WTC11 (cell line): ENCODE measurements at regions not wholly inside any gene's neighbourhood (a gene's known extent, or its start where the extent isn't known, plus 50 kb on each side); places are given as distances from the start of the nearest gene placed in this dataset.

ENCODE experiments used
- ATAC-seq: fragments of 200-7000 bp; cut with Tn5 transposase; 2 replicates; pipeline ENCODE4 v1.10.0; 2021; ENCODE audit warnings: mild to moderate bottlenecking, moderate library complexity
- CTCF ChIA-PET: fragments of 300-600 bp; sonication (Branson Sonifier 250); formaldehyde crosslinking; loops from one replicate; lab custom pipeline; 2021; ENCODE audit warnings: antibody characterized with exemption; lab: Charles Lee
- POLR2A ChIA-PET: fragments of 350-600 bp; sonication (Branson Sonifier 250); formaldehyde crosslinking; loops from one replicate; lab custom pipeline; 2021; ENCODE audit warnings: antibody characterized with exemption; lab: Charles Lee
- DNase-seq: peaks from one replicate; pipeline ENCODE4 v3.0.0; 2021; ENCODE audit warnings: low spot score
- H3K27ac Mint-ChIP-seq: 2 replicates; pipeline ENCODE4 v1.8.0; 2021; ENCODE audit warnings: mixed read lengths
- H3K27me3 Mint-ChIP-seq: 2 replicates; pipeline ENCODE4 v1.8.0; 2021; ENCODE audit warnings: low read depth, mild to moderate bottlenecking, moderate library complexity, mixed read lengths
- H3K36me3 Mint-ChIP-seq: 2 replicates; pipeline ENCODE4 v1.8.0; 2021; ENCODE audit warnings: mixed read lengths
- H3K4me1 Mint-ChIP-seq: 2 replicates; pipeline ENCODE4 v1.8.0; 2022; ENCODE audit warnings: mixed read lengths
- H3K4me3 Mint-ChIP-seq: 2 replicates; pipeline ENCODE4 v1.8.0; 2021; ENCODE audit warnings: mild to moderate bottlenecking, moderate library complexity, mixed read lengths
- H3K9me3 Mint-ChIP-seq: 2 replicates; pipeline ENCODE4 v1.8.0; 2021; ENCODE audit warnings: mixed read lengths
- CREM ChIP-seq: sonication (generic); formaldehyde crosslinking; IDR thresholded peaks from 2 replicates; pipeline ENCODE4 v1.8.1; 2022; ENCODE audit warnings: mild to moderate bottlenecking, missing genetic modification reagents, moderate library complexity
- ELF4 ChIP-seq: sonication (generic); formaldehyde crosslinking; IDR thresholded peaks from 2 replicates; pipeline ENCODE4 v1.8.1; 2022; ENCODE audit warnings: low read depth, mild to moderate bottlenecking, moderate library complexity, missing genetic modification reagents
- ESRRA ChIP-seq: sonication (generic); formaldehyde crosslinking; IDR thresholded peaks from 2 replicates; pipeline ENCODE4 v1.8.1; 2022; ENCODE audit warnings: mild to moderate bottlenecking, missing genetic modification reagents, borderline replicate concordance
- GRHL2 ChIP-seq: fragments of 250-450 bp; sonication (Bioruptor Pico); IDR thresholded peaks from 2 replicates; pipeline ENCODE4 v1.8.0; 2022; ENCODE audit warnings: mild to moderate bottlenecking, moderate library complexity; ENCODE audit not compliant: insufficient replicate concordance, severe bottlenecking
- GTF2I ChIP-seq: fragments of 250-450 bp; sonication (Bioruptor Pico); conservative IDR thresholded peaks from 2 replicates; pipeline ENCODE4 v1.4.0; 2021; ENCODE audit warnings: mild to moderate bottlenecking
- HMGA2 ChIP-seq: fragments of 250-450 bp; sonication (Bioruptor Pico); IDR thresholded peaks from 2 replicates; pipeline ENCODE4 v1.4.0; 2021; ENCODE audit warnings: mild to moderate bottlenecking, moderate library complexity
- JUN ChIP-seq: sonication (generic); formaldehyde crosslinking; IDR thresholded peaks from 2 replicates; pipeline ENCODE4 v1.8.0; 2023; ENCODE audit warnings: mild to moderate bottlenecking, missing genetic modification reagents
- NFYB ChIP-seq: sonication (generic); formaldehyde crosslinking; conservative IDR thresholded peaks from 2 replicates; pipeline ENCODE4 v1.8.0; 2022; ENCODE audit warnings: low read depth, missing genetic modification reagents
- RELA ChIP-seq: sonication (generic); formaldehyde crosslinking; IDR thresholded peaks from 2 replicates; pipeline ENCODE4 v1.8.1; 2022; ENCODE audit warnings: missing genetic modification reagents, mild to moderate bottlenecking, borderline replicate concordance
- TEAD4 ChIP-seq: sonication (generic); formaldehyde crosslinking; IDR thresholded peaks from 2 replicates; pipeline ENCODE4 v1.8.0; 2022; ENCODE audit warnings: mild to moderate bottlenecking, missing genetic modification reagents
- ZNF232 ChIP-seq: sonication (generic); formaldehyde crosslinking; IDR thresholded peaks from 2 replicates; pipeline ENCODE4 v1.8.0; 2022; ENCODE audit warnings: mild to moderate bottlenecking, missing genetic modification reagents
- ZNF263 ChIP-seq: sonication (generic); formaldehyde crosslinking; IDR thresholded peaks from 2 replicates; pipeline ENCODE4 v1.8.1; 2022; ENCODE audit warnings: low read depth, mild to moderate bottlenecking, moderate library complexity, missing genetic modification reagents
- ZNF317 ChIP-seq: sonication (generic); formaldehyde crosslinking; IDR thresholded peaks from 2 replicates; pipeline ENCODE4 v1.8.1; 2023; ENCODE audit warnings: low read depth, mild to moderate bottlenecking, moderate library complexity, missing genetic modification reagents, borderline replicate concordance
- ZNF671 ChIP-seq: fragments of 250-450 bp; sonication (Bioruptor Pico); IDR thresholded peaks from 2 replicates; pipeline ENCODE4 v1.8.0; 2021; ENCODE audit warnings: mild to moderate bottlenecking
- TF ChIP-seq, protein P1 (sequence below): sonication (generic); formaldehyde crosslinking; IDR thresholded peaks from 2 replicates; pipeline ENCODE4 v1.8.1; 2023; ENCODE audit warnings: mild to moderate bottlenecking, missing genetic modification reagents, moderate library complexity
- TF ChIP-seq, protein P2 (sequence below): sonication (generic); formaldehyde crosslinking; IDR thresholded peaks from 2 replicates; pipeline ENCODE4 v1.8.0; 2022; ENCODE audit warnings: mild to moderate bottlenecking, missing genetic modification reagents
- TF ChIP-seq, protein P3 (sequence below): sonication (generic); formaldehyde crosslinking; conservative IDR thresholded peaks from 2 replicates; pipeline ENCODE4 v1.8.1; 2023; ENCODE audit warnings: mild to moderate bottlenecking, low read depth, missing genetic modification reagents, moderate library complexity
- TF ChIP-seq, protein P4 (sequence below): sonication (generic); formaldehyde crosslinking; IDR thresholded peaks from 2 replicates; pipeline ENCODE4 v1.8.1; 2022; ENCODE audit warnings: mild to moderate bottlenecking, missing genetic modification reagents, moderate library complexity, borderline replicate concordance

DNA sequence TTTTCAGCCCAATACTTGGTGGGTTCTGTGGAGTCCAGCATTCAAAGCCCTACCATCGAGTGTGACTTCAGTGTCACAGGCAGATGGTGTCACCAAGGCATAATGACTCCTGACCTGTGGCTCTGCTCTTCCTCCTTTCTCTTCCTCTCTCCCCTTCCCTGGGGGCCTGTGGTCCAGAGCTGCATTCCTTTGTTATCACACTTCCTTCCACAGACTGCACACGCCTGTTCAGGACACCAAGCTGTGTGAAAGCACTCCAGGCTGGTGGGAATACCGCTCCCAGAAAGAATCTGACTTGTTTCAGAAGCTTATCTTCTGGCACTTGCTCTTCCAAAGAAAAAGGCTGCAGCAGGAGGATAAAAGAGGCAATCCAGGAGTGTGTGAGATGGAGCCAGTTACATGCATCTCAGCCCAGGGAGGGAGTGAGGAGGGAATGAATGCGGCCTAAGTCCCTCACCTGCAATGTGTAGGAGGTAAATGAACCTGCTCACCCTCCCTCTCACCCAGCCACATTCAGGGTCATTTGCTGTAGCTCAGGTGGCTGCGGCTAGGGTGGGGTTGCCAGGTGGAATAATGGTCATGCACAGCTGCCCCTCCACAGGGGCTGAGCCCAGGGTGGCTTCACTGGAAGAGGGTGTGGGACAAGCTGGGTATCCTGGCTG lies 79.3 kb downstream of the ADAMTS15 start:
- peaks cover under 1% of the 10 kb centered on the region; the same call in 1 of the 2 replicates for H3K27me3 Mint-ChIP-seq
- H3K27ac Mint-ChIP-seq, result no peak overlapping the region
- no peaks in the 10 kb centered on the region for H3K9me3 Mint-ChIP-seq
- DNase-seq (no peak), ATAC-seq (no peak)
- ChIA-PET CTCF (interaction anchor here (0.8 kb wide), 1 partner anchor 93 kb away, joined by 3 read pairs; no protein-coding TSS in a partner anchor), POLR2A (interaction anchor here (0.6 kb wide), 1 partner anchor 711 kb away, joined by 3 read pairs; no protein-coding TSS in a partner anchor)
- H3K36me3 Mint-ChIP-seq, result no peaks in the 10 kb centered on the region
- H3K4me1 Mint-ChIP-seq, result peaks cover 14% of the 10 kb centered on the region
- no peak overlapping the region for H3K4me3 Mint-ChIP-seq
- TF ChIP-seq TEAD4 (CRISPR knock-in tag) (no peak), ESRRA (CRISPR knock-in tag) (no peak), HMGA2 (CRISPR knock-in tag) (no peak), ZNF263 (CRISPR knock-in tag) (no peak), GRHL2 (CRISPR knock-in tag) (no peak), ELF4 (CRISPR knock-in tag) (no peak), JUN (CRISPR knock-in tag) (no peak), RELA (CRISPR knock-in tag) (no peak), GTF2I (no peak), NFYB (CRISPR knock-in tag) (no peak), CREM (CRISPR knock-in tag) (no peak), ZNF232 (no peak)

DNA sequence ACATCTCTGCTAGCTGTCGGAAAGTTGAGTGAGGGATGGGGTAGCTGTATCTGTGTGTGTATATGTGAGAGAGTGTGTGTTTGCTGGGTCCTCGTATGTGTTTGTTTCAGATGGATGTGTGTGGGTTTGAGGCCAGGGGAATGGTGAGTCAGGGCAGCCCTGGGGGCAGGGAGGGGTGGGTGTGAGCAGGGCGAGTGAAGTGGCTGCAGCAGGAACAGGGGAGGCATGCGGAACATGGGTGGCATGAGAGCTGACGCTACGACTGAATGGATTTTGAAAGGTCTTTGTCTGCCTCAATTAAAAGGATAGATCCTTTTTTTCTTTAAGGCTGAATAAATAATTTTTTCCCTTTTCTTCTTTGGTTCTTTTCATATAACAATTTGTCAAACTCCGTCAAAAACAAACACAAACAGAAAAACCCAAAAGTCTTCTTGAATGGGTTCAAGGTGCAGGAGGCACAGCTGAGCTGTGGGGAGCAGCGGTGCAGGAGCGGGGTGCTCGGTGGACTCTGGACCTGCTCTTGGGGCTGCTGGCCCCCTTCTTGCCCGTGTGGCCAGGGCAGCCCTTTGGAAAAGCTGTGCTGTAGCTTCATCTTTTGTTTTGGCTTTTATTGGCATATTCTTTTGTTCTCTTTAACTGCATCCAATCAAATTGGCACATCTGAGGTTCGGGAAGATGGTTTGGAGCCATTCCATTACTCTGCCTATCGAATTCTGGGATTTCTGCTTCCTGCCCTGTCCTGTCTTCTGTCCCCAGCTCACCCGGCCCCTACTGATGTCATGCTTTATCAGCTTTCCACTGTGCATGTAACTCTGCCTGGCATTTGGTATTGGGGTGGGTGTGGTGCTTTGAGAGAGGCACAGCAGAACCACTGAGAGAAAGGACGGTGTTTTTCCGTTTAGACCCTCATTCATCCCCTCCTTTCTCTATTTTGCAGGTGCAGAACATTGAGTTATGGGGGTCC lies 80.1 kb downstream of the ADAMTS15 start:
- no peak overlapping the region for H3K4me3 Mint-ChIP-seq
- POLR2A ChIA-PET, result no interaction called here
- no peak for TF ChIP-seq ZNF671 (CRISPR knock-in tag)
- TF ChIP-seq, protein P1, sequence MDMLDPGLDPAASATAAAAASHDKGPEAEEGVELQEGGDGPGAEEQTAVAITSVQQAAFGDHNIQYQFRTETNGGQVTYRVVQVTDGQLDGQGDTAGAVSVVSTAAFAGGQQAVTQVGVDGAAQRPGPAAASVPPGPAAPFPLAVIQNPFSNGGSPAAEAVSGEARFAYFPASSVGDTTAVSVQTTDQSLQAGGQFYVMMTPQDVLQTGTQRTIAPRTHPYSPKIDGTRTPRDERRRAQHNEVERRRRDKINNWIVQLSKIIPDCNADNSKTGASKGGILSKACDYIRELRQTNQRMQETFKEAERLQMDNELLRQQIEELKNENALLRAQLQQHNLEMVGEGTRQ, result no peak
- TF ChIP-seq, protein P2, sequence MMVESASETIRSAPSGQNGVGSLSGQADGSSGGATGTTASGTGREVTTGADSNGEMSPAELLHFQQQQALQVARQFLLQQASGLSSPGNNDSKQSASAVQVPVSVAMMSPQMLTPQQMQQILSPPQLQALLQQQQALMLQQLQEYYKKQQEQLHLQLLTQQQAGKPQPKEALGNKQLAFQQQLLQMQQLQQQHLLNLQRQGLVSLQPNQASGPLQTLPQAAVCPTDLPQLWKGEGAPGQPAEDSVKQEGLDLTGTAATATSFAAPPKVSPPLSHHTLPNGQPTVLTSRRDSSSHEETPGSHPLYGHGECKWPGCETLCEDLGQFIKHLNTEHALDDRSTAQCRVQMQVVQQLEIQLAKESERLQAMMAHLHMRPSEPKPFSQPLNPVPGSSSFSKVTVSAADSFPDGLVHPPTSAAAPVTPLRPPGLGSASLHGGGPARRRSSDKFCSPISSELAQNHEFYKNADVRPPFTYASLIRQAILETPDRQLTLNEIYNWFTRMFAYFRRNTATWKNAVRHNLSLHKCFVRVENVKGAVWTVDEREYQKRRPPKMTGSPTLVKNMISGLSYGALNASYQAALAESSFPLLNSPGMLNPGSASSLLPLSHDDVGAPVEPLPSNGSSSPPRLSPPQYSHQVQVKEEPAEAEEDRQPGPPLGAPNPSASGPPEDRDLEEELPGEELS (CRISPR knock-in tag), result no peak
- TF ChIP-seq, protein P3, sequence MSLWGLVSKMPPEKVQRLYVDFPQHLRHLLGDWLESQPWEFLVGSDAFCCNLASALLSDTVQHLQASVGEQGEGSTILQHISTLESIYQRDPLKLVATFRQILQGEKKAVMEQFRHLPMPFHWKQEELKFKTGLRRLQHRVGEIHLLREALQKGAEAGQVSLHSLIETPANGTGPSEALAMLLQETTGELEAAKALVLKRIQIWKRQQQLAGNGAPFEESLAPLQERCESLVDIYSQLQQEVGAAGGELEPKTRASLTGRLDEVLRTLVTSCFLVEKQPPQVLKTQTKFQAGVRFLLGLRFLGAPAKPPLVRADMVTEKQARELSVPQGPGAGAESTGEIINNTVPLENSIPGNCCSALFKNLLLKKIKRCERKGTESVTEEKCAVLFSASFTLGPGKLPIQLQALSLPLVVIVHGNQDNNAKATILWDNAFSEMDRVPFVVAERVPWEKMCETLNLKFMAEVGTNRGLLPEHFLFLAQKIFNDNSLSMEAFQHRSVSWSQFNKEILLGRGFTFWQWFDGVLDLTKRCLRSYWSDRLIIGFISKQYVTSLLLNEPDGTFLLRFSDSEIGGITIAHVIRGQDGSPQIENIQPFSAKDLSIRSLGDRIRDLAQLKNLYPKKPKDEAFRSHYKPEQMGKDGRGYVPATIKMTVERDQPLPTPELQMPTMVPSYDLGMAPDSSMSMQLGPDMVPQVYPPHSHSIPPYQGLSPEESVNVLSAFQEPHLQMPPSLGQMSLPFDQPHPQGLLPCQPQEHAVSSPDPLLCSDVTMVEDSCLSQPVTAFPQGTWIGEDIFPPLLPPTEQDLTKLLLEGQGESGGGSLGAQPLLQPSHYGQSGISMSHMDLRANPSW (CRISPR knock-in tag), result no peak
- no peak for TF ChIP-seq ZNF317
- TF ChIP-seq, protein P4, sequence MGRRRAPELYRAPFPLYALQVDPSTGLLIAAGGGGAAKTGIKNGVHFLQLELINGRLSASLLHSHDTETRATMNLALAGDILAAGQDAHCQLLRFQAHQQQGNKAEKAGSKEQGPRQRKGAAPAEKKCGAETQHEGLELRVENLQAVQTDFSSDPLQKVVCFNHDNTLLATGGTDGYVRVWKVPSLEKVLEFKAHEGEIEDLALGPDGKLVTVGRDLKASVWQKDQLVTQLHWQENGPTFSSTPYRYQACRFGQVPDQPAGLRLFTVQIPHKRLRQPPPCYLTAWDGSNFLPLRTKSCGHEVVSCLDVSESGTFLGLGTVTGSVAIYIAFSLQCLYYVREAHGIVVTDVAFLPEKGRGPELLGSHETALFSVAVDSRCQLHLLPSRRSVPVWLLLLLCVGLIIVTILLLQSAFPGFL (CRISPR knock-in tag), result no peak
- CTCF ChIA-PET, result interaction anchor here (0.8 kb wide), 1 partner anchor 94 kb away, joined by 3 read pairs; no protein-coding TSS in a partner anchor
- DNase-seq, result no peak
- H3K36me3 Mint-ChIP-seq, result no peaks in the 10 kb centered on the region
- H3K27me3 Mint-ChIP-seq, result no peaks in the 10 kb centered on the region; the same call in 1 of the 2 replicates
- peaks cover 6% of the 10 kb centered on the region for H3K4me1 Mint-ChIP-seq
- no peak for ATAC-seq
- no peak overlapping the region for H3K27ac Mint-ChIP-seq
- H3K9me3 Mint-ChIP-seq, result no peaks in the 10 kb centered on the region
